ENCODE measurements at regions not wholly inside any gene's neighbourhood (a gene's known extent, or its start where the extent isn't known, plus 50 kb on each side); places are given as distances from the start of the nearest gene placed in this dataset.

GRCh38 chr14:85425507-85425906 is 104.4 kb upstream of the FLRT2 start:
- intact Hi-C loops (cut with DNase I): no loop called here
- TF ChIP-seq CTCF (IDR thresholded peaks at IDR 0.05): no peak
- Histone ChIP-seq H3K9me3 (no peaks in the 10 kb centered on the region), H3K36me3 (no peaks in the 10 kb centered on the region), H3K27me3 (no peaks in the 10 kb centered on the region), H3K9ac (ENCODE audit: low read depth in 2 of 2, low read length in 2 of 2) (no peak overlapping the region), H3K4me3 (no peak overlapping the region), H3K27ac (no peak overlapping the region), H3K4me1 (no peaks in the 10 kb centered on the region)
- DNase-seq: no peak

GRCh38 chr14:85426068-85426935 is 103.6 kb upstream of the FLRT2 start:
- TF ChIP-seq CTCF (IDR thresholded peaks at IDR 0.05): no peak
- Histone ChIP-seq H3K27me3 (no peaks in the 10 kb centered on the region), H3K9me3 (no peaks in the 10 kb centered on the region), H3K27ac (no peak overlapping the region), H3K36me3 (no peaks in the 10 kb centered on the region), H3K4me3 (no peak overlapping the region), H3K4me1 (no peaks in the 10 kb centered on the region), H3K9ac (ENCODE audit: low read depth in 2 of 2, low read length in 2 of 2) (no peak overlapping the region)
- intact Hi-C loops (cut with DNase I): no loop called here
- no peak for DNase-seq

GRCh38 chr14:85428926-85429325 is 101.0 kb upstream of the FLRT2 start:
- H3K4me3 ChIP-seq: no peak overlapping the region
- no peak overlapping the region for H3K27ac ChIP-seq
- no peak overlapping the region for H3K9ac ChIP-seq (ENCODE audit: low read depth in 2 of 2, low read length in 2 of 2)
- intact Hi-C loops (cut with DNase I): no loop called here
- H3K4me1 ChIP-seq: no peaks in the 10 kb centered on the region
- no peak for TF ChIP-seq CTCF (IDR thresholded peaks at IDR 0.05)
- H3K9me3 ChIP-seq: no peaks in the 10 kb centered on the region
- no peaks in the 10 kb centered on the region for H3K27me3 ChIP-seq
- no peak for DNase-seq
- no peaks in the 10 kb centered on the region for H3K36me3 ChIP-seq

GRCh38 chr14:85437148-85437547 is 92.8 kb upstream of the FLRT2 start:
- Histone ChIP-seq H3K9ac (ENCODE audit: low read depth in 2 of 2, low read length in 2 of 2) (no peak overlapping the region), H3K4me3 (no peak overlapping the region), H3K36me3 (no peaks in the 10 kb centered on the region), H3K27me3 (no peaks in the 10 kb centered on the region), H3K9me3 (no peaks in the 10 kb centered on the region), H3K27ac (no peak overlapping the region), H3K4me1 (no peaks in the 10 kb centered on the region)
- no peak for DNase-seq
- intact Hi-C loops (cut with DNase I): no loop called here
- no peak for TF ChIP-seq CTCF (IDR thresholded peaks at IDR 0.05)

- Histone ChIP-seq H3K27me3 (no peaks in the 10 kb centered on the region), H3K4me1 (no peaks in the 10 kb centered on the region), H3K4me3 (no peak overlapping the region), H3K36me3 (no peaks in the 10 kb centered on the region), H3K9ac (ENCODE audit: low read depth in 2 of 2, low read length in 2 of 2) (no peak overlapping the region), H3K9me3 (no peaks in the 10 kb centered on the region), H3K27ac (no peak overlapping the region)
- TF ChIP-seq CTCF (IDR thresholded peaks at IDR 0.05): no peak
- intact Hi-C loops (cut with DNase I): no loop called here
- DNase-seq: no peak
Measured at GRCh38 chr14:85438001-85438400, 91.9 kb upstream of the FLRT2 start.
